Nucleus accumbens (tissue), 56 donors: ENCODE measurements at regions not wholly inside any gene's neighbourhood (a gene's known extent, or its start where the extent isn't known, plus 50 kb on each side); places are given as distances from the start of the nearest gene placed in this dataset.
A peak's percentile ranks its signal among the peaks of the same experiment; 100 is the strongest.
"Not testable (repeated sequence)": the region's sequence is repeated elsewhere in the genome, so short reads cannot be mapped to it uniquely, and the experiment has no call there.

ENCODE experiments used
- DNase-seq, 56 donors: peaks; one replicate each; lab custom pipeline; 2025; lab: John Stamatoyannopoulos, UW

DNA sequence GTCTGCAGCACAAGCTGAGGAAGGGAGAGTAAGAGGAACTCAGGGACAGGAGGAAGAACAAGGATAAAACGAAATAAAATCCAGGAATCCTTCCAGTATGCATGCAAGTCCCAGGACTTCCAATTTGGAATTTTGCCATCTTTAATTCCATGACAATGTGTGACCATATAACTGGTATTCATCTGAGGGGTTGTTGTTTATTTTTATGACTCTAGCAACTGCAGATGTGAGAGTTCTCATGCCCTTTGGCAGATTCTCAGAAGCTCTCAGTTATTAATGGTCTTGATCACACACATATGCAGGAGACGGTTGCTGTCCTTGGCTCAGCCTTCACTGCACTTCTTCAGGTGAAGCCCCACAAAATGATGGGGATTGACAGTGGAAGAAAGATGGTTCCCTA lies 148.2 kb downstream of the SMIM20 start:
- DNase-seq, result no peak

- DNase-seq, result not testable (repeated sequence)
Observed at GRCh38 chr4:26064009-26064408, 150.0 kb downstream of the SMIM20 start.

DNA sequence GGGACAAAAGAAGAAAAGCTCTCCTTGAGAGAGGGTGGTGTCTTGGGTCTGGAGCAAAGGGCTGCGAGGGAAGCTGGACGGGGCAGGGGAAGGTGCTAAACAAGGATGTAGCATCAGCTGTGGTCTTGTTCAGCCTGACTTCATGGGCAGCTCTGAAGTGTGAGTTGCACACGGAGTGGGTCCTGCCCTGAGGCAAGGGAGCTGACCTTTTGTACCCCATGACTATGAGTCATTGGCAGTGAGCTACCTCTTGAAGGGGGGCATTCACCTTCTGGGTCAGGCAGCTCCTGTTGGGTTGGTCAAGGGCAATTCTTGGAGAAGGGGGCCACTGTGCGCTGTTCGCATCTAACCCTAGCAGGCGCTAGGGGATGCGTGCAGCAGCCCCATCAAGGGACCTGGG lies 151.8 kb downstream of the SMIM20 start:
- DNase-seq, result no peak

GRCh38 chr4:26067035-26067434 lies 153.0 kb downstream of the SMIM20 start:
- no peak for DNase-seq

DNA sequence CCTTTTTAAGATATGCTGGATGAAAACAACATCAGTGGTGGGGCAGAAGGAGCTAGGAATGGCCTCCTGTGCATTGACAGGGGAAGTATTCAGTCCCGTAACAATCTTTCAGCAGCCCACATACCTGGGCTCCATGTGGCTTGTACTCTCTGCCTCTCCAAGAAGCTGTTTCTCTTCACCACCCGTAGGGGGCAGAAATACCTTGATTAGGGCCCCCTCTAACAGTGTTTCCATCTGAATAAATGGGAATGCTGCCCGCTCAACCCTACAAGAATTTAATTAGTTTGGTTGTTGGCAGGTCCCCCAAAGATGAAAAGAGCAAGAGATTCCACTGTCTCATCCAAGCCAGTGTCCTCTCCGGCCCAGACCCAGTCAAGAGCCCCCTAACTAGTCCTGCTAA lies 155.2 kb downstream of the SMIM20 start:
- no peak for DNase-seq

DNA sequence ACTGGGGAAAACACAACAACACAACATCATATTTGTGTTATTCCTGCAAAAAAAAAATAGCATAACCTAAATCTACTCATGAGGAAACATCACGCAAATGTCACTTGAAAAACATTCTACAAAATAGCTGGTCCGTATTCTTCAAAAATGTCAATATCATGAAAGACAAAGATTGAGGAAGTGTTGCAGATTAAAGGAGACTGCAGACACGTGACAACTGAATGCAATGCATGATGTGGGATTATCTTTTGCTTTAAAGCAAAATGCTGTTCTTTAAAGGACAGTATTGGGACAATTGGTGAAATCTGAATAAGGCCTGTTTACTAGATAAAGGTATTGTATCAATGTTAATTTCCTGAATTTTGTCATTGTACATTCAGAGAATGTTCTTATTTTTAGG lies 157.7 kb downstream of the SMIM20 start:
- DNase-seq, result no peak

DNA sequence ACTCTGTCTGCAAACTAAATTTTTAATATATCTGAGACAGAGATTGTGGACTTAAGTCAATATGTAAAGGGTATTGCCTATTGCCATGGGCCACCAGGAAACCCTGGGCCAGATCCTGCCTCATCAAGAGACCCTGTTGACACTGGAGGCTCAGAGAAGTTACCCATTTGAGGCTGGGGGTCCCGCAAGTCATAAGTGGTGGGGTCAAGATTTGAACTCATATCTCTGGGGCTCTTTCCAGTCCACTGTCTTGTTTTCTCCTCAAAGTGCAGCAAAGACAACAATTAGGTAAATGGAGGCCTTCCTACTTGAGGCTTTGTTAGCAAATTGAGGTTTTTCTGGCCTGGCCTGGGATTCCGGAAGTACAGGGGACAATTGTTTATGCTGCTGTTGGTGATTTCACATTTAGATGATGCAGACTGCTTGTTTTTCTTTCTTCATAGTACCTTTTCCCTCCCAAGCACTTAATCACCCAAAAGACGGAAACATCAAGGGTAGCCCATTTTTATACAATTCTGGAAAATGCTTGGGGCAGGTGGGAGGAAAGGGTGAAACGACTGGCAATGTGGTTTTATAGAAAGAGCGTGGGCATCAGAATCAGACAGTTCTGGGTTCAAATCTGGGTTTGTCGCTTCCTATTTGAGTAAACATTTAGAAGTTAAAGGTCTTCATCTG lies 160.0 kb downstream of the SMIM20 start:
- no peak for DNase-seq

DNA sequence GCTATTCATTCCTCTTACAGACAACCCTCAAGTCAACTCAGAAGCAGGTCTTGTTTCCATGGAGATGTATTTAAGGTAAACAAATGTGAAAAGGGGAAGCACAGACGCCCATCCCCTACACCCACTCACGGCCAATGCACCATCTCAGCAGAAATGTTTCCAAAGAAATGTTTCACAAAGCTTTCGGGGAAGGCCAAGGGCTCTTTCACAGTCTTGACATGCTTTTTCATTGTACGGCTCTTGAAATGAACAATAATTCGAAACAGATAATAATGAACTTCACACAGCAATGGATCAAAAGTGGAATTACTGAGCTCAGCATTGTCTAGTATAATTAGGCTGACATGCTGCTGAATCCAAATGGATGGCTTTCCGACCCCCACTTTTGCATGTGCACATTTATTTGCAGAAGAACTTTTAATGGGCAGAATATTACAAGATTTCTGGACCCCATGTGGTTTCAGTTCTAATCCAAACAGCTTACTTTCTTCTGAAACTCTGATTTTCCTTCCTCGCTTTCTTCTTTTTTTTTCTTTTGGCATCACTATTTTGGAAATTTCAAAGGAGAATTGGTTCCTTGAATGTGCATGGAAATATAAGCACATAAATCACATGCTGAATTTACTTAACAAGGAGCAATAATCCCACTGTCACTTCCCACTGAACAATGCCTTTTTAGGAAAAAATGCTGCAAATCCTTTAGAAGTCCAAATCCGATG lies 160.9 kb downstream of the SMIM20 start:
- peak in 3 of 56 donors; percentile 7 to 11 (median 10) for DNase-seq

GRCh38 chr4:26075583-26075982 lies 161.6 kb downstream of the SMIM20 start:
- no peak for DNase-seq

- DNase-seq, result no peak
Observed at GRCh38 chr4:26076000-26076587, 162.1 kb downstream of the SMIM20 start.

DNA sequence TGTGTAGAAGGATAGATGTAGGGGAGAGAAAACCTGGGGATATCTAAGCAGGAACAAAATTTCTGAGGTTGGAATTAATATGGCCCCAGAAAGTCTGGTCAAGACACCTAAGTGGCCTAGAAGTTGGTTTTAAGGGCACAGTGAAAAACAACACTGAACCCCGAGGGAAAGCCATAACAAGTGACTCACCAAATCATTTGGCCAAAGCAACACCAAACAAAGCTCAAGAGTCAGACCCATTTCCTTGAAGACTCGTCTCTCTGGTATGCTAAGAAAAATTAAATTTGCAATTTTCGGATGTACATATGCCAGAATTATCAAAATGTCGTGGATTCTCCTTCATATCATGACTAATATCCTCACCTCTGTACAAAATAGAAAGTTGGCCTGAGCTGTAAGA lies 162.9 kb downstream of the SMIM20 start:
- no peak for DNase-seq

GRCh38 chr4:26077756-26078155 lies 163.7 kb downstream of the SMIM20 start:
- no peak for DNase-seq

DNA sequence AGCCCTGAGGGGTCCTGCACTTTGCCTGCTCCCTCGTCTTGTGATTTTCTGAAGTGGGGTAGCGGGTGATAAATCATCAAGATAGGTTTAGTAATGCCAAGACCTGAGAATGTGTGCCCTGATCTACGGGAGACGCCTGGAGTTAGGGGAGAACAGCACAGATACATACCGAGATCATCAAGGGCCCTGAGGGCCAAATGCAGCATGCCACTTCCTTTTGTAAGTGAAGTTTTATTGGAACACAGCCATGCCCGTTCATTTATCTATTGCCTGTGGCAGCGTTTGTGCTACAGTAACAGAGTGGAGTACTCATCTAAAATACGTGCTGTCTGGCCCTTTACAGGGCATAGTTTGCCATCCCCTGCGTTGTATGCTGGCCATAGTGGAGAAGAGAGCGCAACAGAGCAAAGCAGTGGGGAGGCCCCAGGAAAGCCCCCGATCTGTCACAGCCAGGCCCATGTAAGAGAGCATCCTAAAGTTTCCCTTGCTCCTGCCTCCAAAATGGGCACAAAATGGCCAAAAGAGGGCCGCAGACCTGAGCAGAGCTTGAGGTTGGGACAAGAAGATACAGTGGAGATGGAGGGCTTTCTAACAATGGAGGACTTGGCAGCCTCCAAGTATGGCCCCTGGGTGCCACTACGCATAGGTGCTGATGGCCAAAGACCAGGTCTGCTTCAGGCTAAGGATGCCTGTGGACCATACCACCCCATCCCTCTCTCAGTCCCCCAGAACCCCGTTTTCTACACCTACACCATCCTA lies 167.0 kb downstream of the SMIM20 start:
- DNase-seq, result no peak

- no peak for DNase-seq
Observed at GRCh38 chr4:26081795-26082498, 167.9 kb downstream of the SMIM20 start.

GRCh38 chr4:26082565-26082964 lies 168.5 kb downstream of the SMIM20 start:
- DNase-seq, result no peak

DNA sequence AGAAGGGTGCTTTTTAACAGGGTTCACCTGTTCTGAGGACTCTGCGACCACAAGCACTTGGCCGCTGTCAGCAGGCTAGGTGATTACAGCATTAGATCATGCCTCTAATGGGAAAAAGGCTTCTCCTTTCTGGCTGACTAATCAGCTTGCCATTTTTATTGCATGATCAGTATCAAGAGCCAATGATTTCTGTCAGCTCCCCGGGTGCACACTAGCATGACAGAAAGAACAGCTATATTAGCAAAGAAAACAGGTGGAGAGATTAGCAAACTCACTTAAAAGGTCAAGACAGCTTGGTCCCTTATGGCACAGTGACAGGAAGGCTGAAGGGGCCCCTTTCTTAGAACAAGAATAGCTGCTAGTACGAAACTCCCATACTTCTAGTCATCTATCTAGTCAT lies 170.0 kb downstream of the SMIM20 start:
- no peak for DNase-seq

- no peak for DNase-seq
Observed at GRCh38 chr4:26084414-26084813, 170.4 kb downstream of the SMIM20 start.

DNA sequence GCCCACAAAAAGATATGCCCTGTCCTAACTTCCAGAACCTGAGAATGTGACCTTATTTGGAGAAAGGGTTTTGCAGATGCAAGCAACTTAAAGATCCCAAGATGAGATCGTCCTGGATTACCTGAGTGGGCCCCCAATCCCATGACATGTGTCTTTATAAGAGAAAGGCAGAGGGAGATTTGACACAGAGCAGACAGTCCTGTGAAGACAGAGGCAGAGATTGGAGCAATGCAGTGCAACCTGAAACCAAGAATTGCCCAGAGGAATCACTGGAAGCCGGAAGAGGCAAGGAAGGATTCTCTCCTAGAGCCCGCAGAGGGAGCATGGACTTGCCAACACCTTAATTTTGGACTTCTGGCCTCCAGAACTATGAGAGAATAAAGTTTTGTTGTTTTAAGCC lies 171.5 kb downstream of the SMIM20 start:
- no peak for DNase-seq

- no peak for DNase-seq
Observed at GRCh38 chr4:26086621-26087441, 172.8 kb downstream of the SMIM20 start.

DNA sequence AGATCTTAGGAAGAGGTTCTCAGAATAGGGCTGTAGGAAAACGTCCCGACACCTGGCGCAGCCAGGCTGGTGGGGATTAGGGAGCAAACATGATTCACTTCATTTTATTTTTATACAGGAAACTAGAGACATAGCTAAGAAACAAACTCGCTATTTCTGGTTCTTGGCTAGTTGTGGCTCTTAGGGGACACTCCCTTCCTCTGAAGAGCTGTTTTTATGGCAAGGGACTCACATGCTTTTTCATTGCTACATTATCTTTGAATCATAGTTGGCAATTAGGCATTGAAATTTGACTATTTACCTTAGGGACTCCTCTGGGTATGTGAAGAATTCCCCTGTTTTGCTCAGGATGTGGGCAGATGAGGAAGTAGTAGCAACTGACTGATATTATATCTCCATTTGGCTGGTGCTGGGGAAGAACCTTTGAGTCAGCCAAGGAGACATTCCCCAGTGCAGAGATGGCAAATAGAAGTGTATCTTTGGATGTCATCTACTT lies 174.5 kb downstream of the SMIM20 start:
- DNase-seq, result no peak
